H1 (cell line): ENCODE measurements at regions not wholly inside any gene's neighbourhood (a gene's known extent, or its start where the extent isn't known, plus 50 kb on each side); places are given as distances from the start of the nearest gene placed in this dataset.

Experiments
- CHD2 ChIP-seq: IDR thresholded peaks from 2 replicates; pipeline ENCODE4 v1.6.1; 2012; ENCODE audit warnings: low read length, improper control_type of control experiment
- EP300 ChIP-seq, 2 experiments: IDR thresholded peaks; 1 replicate in 1 of 2; 2 replicates in 1 of 2; pipeline ENCODE4 v1.6.1; 2011 to 2012; ENCODE audit warnings: low read depth in 2 of 2, low read length in 2 of 2, mild to moderate bottlenecking in 2 of 2, borderline replicate concordance in 1 of 2, inconsistent platforms in 1 of 2, moderate library complexity in 1 of 2
- JUND ChIP-seq: IDR thresholded peaks from 2 replicates; pipeline ENCODE4 v1.6.1; 2011; ENCODE audit warnings: mild to moderate bottlenecking, improper control_type of control experiment, low read length
- POLR2A ChIP-seq, 2 experiments: IDR thresholded peaks; 1 replicate in 1 of 2; 2 replicates in 1 of 2; pipeline ENCODE4 v1.6.1; 2011; ENCODE audit warnings: low read depth in 2 of 2, low read length in 2 of 2, mild to moderate bottlenecking in 2 of 2; ENCODE audit errors: control extremely low read depth in 1 of 2
- SIRT6 ChIP-seq: IDR thresholded peaks from one replicate; pipeline ENCODE4 v1.7.1; 2012; ENCODE audit warnings: low read length, inconsistent platforms
- TAF1 ChIP-seq: IDR thresholded peaks from 2 replicates; pipeline ENCODE4 v1.6.1; 2011; ENCODE audit warnings: mild to moderate bottlenecking, low read depth, low read length
- TEAD4 ChIP-seq: IDR thresholded peaks from 2 replicates; pipeline ENCODE4 v1.6.1; 2012; ENCODE audit warnings: low read depth, low read length, inconsistent platforms, mixed read lengths
- USF2 ChIP-seq: IDR thresholded peaks from 2 replicates; pipeline ENCODE4 v1.6.1; 2011; ENCODE audit warnings: low read length, improper control_type of control experiment
- TF ChIP-seq, protein P1 (sequence below), 3 experiments: IDR thresholded peaks; 1 replicate in 2 of 3; 2 replicates in 1 of 3; pipeline versions ENCODE4 v1.5.1 to v1.6.1; 2011; ENCODE audit warnings: low read length in 3 of 3, mild to moderate bottlenecking in 3 of 3, inconsistent platforms in 2 of 3, low read depth in 1 of 3, moderate library complexity in 1 of 3; ENCODE audit not compliant: insufficient read depth in 1 of 3; ENCODE audit errors: control extremely low read depth in 1 of 3

- TF ChIP-seq POLR2A (IDR thresholded peaks at IDR 0.05; ENCODE audit: control extremely low read depth in 1 of 2, low read depth in 2 of 2, low read length in 2 of 2) (no peak), TEAD4 (no peak), JUND (no peak), CHD2 (no peak), TAF1 (no peak), SIRT6 (no peak), EP300 (IDR thresholded peaks at IDR 0.05; ENCODE audit: borderline replicate concordance in 1 of 2, low read depth in 2 of 2, low read length in 2 of 2) (no peak), USF2 (no peak)
- TF ChIP-seq, protein P1, sequence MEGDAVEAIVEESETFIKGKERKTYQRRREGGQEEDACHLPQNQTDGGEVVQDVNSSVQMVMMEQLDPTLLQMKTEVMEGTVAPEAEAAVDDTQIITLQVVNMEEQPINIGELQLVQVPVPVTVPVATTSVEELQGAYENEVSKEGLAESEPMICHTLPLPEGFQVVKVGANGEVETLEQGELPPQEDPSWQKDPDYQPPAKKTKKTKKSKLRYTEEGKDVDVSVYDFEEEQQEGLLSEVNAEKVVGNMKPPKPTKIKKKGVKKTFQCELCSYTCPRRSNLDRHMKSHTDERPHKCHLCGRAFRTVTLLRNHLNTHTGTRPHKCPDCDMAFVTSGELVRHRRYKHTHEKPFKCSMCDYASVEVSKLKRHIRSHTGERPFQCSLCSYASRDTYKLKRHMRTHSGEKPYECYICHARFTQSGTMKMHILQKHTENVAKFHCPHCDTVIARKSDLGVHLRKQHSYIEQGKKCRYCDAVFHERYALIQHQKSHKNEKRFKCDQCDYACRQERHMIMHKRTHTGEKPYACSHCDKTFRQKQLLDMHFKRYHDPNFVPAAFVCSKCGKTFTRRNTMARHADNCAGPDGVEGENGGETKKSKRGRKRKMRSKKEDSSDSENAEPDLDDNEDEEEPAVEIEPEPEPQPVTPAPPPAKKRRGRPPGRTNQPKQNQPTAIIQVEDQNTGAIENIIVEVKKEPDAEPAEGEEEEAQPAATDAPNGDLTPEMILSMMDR (IDR thresholded peaks at IDR 0.05; ENCODE audit: control extremely low read depth in 1 of 3, insufficient read depth in 1 of 3, low read depth in 1 of 3, low read length in 3 of 3): no peak
Observed at GRCh38 chr2:19070886-19071285, 287.5 kb downstream of the OSR1 start.
